WTC11 (cell line): ENCODE measurements at regions not wholly inside any gene's neighbourhood (a gene's known extent, or its start where the extent isn't known, plus 50 kb on each side); places are given as distances from the start of the nearest gene placed in this dataset.

ENCODE experiments used
- CREB1 ChIP-seq: sonication (generic); formaldehyde crosslinking; IDR thresholded peaks from 2 replicates; pipeline ENCODE4 v1.8.0; 2023; ENCODE audit warnings: mild to moderate bottlenecking, missing genetic modification reagents
- CTCF ChIP-seq: fragments of 200-600 bp; IDR thresholded peaks from 2 replicates; pipeline ENCODE4 v1.8.0; 2022; ENCODE audit warnings: antibody characterized with exemption
- E2F5 ChIP-seq: sonication (generic); formaldehyde crosslinking; IDR thresholded peaks from 2 replicates; pipeline ENCODE4 v1.8.1; 2022; ENCODE audit warnings: mild to moderate bottlenecking, moderate library complexity, missing genetic modification reagents
- ETV6 ChIP-seq: sonication (generic); formaldehyde crosslinking; IDR thresholded peaks from 2 replicates; pipeline ENCODE4 v1.8.1; 2022; ENCODE audit warnings: mild to moderate bottlenecking, missing genetic modification reagents
- FOXP1 ChIP-seq: sonication (generic); formaldehyde crosslinking; IDR thresholded peaks from 2 replicates; pipeline ENCODE4 v1.8.0; 2022; ENCODE audit warnings: missing genetic modification reagents, mild to moderate bottlenecking, moderate library complexity, borderline replicate concordance
- HMGXB4 ChIP-seq: sonication (generic); formaldehyde crosslinking; IDR thresholded peaks from 2 replicates; pipeline ENCODE4 v1.8.1; 2023; ENCODE audit warnings: mild to moderate bottlenecking, moderate library complexity, missing genetic modification reagents
- NFYB ChIP-seq: sonication (generic); formaldehyde crosslinking; conservative IDR thresholded peaks from 2 replicates; pipeline ENCODE4 v1.8.0; 2022; ENCODE audit warnings: low read depth, missing genetic modification reagents
- SP1 ChIP-seq: sonication (generic); formaldehyde crosslinking; conservative IDR thresholded peaks from 2 replicates; pipeline ENCODE4 v1.8.1; 2022; ENCODE audit warnings: missing genetic modification reagents
- USF2 ChIP-seq: sonication (generic); formaldehyde crosslinking; IDR thresholded peaks from 2 replicates; pipeline ENCODE4 v1.8.1; 2023; ENCODE audit warnings: mild to moderate bottlenecking, missing genetic modification reagents, moderate library complexity
- ZNF121 ChIP-seq: sonication (generic); formaldehyde crosslinking; IDR thresholded peaks from 2 replicates; pipeline ENCODE4 v1.8.0; 2023; ENCODE audit warnings: missing genetic modification reagents
- ZNF219 ChIP-seq: sonication (generic); formaldehyde crosslinking; IDR thresholded peaks from 2 replicates; pipeline ENCODE4 v1.8.0; 2023; ENCODE audit warnings: missing genetic modification reagents, mild to moderate bottlenecking, borderline replicate concordance

GRCh38 chr4:123193802-123194367, 202.7 kb upstream of the SPRY1 start:
- TF ChIP-seq SP1 (CRISPR knock-in tag): no peak
- no peak for TF ChIP-seq CTCF
- no peak for TF ChIP-seq FOXP1 (CRISPR knock-in tag)
- no peak for TF ChIP-seq HMGXB4
- no peak for TF ChIP-seq ETV6
- TF ChIP-seq E2F5 (CRISPR knock-in tag): no peak
- no peak for TF ChIP-seq USF2 (CRISPR knock-in tag)
- no peak for TF ChIP-seq ZNF219
- TF ChIP-seq ZNF121: no peak
- no peak for TF ChIP-seq CREB1 (CRISPR knock-in tag)
- TF ChIP-seq NFYB: no peak
